ENCODE measurements at regions not wholly inside any gene's neighbourhood (a gene's known extent, or its start where the extent isn't known, plus 50 kb on each side); places are given as distances from the start of the nearest gene placed in this dataset.
"Not testable (repeated sequence)": the region's sequence is repeated elsewhere in the genome, so short reads cannot be mapped to it uniquely, and the experiment has no call there.

DNA sequence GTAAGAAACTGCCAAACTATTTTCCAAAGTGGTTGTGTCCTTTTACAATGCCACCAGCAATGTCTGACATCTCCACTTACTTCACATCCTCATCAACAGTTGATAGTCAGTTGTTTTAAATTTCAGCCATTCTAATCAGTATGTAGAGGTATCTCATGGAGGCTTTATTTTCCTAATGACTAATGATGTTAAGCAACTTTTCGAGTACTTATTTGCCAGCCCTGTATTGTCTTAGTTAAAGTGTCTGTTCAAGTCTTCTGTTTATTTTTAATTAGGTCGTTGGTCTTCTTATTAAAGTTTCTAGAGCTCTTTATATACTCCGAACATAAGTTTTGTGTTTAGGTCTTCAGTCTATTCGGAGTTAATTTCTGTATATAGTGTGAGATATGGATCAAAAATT, 54.9 kb upstream of the NBPF12 start:
- not testable (repeated sequence) for DNase-seq (ENCODE audit: low read depth)

DNA sequence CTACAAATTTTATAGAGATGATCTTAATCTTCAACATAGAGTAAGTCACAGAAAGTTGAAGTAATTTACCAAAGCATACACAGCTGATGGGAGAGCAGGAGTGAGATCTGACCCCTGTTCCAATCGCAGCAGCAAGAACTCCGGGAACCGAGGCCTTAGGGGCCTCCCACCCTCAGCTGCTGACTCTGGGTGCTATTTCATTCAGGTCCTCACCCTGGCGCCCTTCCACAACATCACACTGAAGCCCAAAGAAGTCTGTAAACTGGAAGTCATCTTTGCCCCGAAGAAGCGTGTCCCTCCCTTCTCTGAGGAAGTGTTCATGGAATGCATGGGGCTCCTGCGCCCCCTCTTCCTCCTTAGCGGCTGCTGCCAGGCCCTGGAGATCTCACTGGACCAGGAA, 57.0 kb upstream of the NBPF12 start:
- DNase-seq (ENCODE audit: low read depth), result not testable (repeated sequence)

DNA sequence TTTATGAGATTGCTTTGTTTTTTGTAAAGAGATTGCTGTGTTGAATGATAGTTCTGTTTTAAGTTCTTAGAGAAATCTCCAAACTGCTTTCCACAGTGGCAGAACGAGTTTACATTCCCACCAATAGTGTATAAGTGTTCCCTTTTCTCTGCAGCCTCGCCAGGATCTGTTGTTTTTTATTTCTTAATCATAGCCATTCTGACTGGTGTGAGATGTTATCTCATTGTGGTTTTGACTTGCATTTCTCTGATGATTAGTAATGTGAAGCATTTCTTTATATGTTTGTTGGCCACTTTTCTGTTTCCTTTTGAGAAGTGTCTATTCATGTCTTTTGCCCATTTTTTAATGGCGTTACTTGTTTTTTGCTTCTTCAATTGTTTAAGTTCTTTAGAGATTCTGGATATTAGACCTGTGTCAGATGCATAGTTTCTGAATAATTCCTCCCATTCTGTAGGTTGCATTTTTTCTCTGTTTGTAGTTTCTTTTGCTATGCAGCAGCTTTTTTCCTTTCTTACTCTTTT, 74.3 kb upstream of the NBPF12 start:
- DNase-seq (ENCODE audit: low read depth), result not testable (repeated sequence)

DNA sequence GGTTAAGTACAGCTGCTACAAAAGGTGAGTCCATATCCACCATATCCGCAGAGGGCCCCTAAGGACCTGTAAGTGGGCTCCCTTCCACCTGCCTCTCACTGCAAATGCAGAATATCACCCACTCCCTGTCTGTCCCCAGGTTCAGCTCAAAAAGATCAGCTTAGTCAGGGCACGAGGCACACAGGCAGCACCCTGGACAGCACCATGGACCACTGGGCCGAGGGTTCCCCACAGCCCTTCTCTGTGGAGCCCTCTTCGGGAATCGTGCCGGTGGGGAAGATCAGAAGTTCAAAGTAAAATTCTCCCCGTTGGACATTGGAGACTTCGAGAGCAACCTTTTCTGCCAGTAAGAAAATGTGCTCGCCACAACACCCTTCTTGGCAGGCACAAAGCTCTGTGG, 85.0 kb upstream of the NBPF12 start:
- not testable (repeated sequence) for DNase-seq (ENCODE audit: low read depth)

DNA sequence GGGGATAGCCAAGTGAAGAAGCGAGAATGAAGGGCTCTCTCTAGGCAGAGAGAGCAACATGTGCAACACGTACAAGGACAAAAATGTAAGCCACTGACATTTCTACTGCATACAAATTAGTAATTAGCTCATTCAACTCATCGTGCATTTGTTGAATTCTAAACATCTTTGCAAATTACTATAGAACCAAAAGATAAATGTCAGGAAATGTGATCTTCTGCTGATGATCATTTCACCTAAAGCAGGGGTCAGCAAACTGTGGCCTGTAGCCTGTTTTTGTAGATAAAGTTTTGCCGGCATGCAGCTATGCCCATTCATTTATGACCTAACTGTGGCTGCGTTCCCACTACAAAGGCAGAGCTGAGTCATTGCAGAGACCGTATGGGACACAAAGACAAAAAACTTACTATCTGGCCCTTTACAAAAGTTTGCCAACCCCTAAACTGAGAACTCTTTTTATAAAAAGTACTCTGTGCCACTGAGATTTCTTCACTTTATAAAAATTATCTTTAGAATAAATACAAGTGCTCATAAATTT, 87.7 kb upstream of the NBPF12 start:
- not testable (repeated sequence) for DNase-seq (ENCODE audit: low read depth)

DNA sequence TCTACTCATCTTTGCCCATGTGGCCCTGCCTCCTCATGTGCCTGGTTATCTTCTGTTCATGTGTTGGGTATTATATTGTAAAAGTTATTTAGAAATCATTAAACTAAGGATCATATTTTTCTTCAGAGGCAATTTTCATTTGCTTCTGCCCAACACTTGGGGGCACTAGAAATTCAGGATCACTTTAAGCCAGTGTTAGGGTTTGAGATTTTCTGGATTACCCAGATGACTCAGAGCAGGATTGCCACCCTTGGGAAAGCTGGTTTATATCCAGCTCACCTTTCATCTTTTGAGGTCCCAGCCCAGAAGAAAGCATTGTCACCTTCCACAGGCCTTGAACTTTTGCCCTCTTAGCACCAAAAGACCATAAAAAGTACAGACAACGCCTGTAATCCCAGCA, 99.4 kb upstream of the NBPF12 start:
- DNase-seq (ENCODE audit: low read depth), result not testable (repeated sequence)

DNA sequence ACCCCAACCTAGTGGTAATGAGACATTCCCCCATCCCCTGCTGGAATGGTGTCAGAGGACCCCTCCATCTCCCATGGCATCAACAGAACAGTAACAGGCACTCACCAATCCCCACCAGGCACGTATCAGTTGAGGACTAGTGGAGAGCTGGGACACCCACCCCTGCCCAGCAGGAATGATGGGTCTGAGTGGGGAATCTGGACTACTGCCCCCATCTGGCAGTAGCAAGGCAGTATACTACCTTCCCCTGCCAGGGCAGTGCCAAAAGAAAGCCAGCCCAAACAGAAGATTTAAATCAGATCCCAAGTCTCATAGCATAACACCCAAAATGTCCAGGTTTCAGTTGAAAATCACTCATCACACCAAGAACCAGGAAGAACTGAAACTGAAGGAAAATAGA, 111.2 kb upstream of the NBPF12 start:
- DNase-seq (ENCODE audit: low read depth), result not testable (repeated sequence)

DNA sequence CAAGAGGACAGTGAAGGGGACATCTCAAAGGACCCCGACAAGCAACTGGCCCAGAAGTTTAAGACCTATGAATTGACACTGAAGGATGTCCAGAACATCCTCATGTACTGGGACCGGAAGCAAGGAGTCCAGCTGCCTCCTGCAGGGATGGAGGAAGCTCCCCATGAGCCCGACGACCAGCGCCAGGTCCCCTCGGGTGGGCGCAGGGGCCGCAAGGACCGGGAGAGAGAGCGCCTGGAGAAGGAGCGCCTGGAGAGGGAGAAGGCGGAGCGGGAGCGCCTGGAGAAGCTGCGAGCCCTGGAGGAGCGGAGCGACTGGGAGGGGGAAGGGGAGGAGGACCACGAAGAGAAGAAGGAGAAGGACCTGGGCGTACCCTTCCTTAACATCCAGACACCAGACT, 143.9 kb upstream of the NBPF12 start:
- DNase-seq (ENCODE audit: low read depth), result not testable (repeated sequence)

DNA sequence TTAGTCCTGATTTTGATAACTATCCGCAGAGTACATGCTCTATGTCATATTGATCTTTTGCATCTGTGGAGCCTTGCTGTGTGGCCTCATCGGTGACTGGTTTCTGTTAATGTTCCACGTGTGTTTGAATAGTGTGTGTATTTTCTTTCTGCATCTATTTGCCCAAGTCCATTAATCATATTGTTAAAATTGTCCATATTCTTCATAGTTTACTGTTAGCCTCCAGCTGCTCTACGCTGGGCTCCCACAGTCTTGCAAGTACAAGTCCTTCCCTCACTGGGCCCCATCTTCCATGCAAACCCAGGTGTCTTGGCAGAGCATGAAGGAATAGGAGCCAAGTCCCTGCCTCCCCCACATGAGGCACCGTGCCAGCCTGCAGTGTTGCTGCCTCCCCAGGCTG, 145.4 kb upstream of the NBPF12 start:
- DNase-seq (ENCODE audit: low read depth), result not testable (repeated sequence)

DNA sequence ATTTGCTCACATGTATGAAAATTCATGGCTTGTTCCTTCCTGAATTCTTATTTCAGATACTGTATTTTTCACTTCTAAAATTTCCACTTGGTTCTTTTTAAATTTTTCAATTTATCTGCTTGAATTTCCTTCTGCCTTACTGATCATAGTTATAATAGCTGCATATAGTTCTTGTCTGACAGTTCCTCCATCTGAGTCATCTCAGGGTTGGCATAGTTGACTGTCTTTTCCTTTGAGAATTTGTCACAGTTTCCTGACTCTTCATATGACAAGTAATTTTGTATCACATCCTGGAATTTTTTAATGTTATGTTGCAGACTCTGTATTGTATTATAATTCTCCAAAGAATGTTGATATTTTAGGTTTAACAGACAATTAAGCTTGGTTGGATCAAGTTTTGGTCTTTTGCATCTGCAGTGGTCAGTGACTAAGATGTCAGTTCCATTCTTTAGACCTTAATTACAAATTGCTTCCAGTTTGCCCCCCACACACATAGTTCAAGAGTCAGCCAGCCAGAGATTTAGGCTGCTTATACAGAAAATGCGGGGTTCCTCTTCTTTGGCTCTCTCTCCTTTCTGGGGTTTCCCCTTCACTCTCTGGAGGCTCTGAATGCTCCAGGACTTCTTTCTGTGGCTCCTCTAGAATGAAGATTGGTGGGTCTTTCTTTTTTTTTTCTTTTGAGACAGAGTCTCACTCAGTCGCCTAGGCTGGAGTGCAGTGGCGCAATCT, 153.7 kb upstream of the NBPF12 start:
- not testable (repeated sequence) for DNase-seq (ENCODE audit: low read depth)

DNA sequence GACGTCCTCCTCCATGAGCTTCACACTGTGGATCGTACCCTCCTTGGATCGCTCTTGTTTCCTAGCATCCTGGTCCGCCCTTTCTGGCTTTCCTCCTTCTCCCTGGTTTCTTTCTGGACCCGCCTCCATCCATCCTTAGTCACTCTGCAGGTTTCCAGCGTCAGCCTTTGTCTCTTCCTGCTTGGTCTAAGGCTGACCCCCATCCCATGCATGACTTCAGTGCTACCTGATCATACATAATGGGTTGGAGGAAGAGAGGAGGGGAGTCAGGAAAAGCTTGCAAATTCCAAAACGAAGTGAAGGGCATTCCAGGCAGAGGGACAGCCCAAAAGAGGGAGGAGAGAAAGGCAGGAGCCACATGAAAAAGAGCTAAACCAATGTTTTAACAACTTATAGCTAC, 156.9 kb upstream of the NBPF12 start:
- DNase-seq (ENCODE audit: low read depth), result not testable (repeated sequence)

DNA sequence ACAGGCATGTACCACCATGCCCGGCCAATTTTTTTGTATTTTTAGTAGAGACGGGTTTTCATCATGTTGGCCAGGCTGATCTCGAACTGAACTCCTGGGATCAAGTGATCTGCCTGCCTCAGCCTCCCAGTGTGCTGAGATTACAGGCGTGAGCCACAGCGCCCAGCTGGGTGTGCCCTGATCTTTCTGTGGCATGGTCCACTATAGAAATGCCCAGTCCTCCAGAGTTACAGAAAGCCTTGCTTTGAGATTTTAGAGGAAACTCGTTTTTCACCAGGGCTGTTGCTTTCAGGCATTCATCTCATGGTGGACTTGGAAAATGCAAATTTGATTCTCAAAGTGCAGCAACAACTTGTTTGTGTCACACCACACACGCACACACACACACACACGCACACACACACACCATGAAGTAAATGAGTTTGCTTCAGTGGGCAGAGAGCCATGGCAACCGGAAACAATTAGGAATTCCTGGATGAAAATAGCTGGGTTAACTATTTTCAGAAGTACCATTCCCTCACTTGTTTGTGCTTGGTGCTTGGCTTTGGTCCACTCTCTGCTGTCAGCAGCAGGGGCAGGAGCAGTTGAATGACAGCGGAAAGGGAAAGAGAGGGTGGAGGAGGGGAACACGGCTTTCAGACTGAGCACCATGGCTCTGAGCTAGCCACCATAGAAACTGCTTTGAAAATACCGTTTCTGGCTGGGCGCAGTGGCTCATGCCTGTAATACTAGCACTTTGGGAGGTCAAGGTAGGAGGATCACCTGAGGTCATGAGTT, 160.1 kb upstream of the NBPF12 start:
- DNase-seq (ENCODE audit: low read depth), result not testable (repeated sequence)

DNA sequence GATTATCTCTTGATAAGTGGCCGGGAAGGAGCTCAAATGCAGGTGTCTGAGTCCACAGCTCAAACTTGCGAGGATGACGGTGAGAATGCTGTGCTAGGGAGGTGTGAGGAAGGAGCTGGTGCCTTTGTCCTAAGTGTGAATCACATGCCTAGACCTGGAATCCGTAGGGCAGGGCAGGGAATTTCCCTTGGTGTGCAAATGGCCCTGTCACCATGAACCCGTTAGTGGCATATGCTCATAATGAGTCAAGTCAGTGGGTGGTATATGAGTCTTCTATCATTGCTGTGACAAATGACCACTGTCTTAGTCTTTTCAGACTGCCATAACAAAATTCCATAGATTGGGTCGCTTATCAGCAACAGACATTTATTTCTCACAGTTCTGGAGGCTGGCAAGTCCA, 163.1 kb upstream of the NBPF12 start:
- DNase-seq (ENCODE audit: low read depth), result not testable (repeated sequence)

DNA sequence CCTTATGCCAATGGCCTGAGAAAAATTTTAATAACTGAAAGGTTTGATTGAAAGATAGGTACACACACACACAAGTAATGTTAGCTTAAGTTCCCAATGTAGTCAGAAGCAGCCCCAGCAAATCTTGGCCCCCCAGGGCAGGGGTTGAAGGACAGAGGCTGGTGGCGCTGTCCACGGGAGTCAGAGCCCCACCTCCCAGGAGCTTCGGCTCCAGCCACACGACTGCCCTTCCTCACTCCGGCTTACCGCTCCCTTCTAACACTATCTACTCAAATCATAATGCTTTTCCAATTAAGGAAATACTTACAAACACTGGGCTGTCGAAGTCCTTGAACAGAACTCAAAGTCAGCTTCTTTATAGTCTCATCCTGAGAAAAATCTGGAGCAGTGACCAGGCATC, 163.9 kb upstream of the NBPF12 start:
- not testable (repeated sequence) for DNase-seq (ENCODE audit: low read depth)

DNA sequence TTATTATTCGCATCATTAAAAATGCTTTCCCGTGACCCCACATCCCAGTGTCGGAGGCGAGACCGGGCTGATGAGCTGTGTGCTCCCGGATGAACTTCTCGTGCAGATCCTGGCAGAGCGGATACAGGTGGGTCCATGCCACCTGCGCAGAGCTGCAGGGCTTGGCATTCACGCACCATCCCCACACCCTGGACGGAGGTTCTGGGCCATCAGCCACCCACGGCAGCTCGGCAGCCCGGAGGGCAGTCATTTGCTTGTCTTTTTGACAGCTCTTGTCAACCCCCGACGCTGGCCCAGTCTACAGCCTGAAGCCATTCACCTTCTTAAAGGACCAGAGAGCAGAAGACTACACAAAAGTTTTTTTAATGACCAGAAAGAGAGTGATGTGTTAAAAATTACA, 166.7 kb upstream of the NBPF12 start:
- DNase-seq (ENCODE audit: low read depth), result not testable (repeated sequence)

DNA sequence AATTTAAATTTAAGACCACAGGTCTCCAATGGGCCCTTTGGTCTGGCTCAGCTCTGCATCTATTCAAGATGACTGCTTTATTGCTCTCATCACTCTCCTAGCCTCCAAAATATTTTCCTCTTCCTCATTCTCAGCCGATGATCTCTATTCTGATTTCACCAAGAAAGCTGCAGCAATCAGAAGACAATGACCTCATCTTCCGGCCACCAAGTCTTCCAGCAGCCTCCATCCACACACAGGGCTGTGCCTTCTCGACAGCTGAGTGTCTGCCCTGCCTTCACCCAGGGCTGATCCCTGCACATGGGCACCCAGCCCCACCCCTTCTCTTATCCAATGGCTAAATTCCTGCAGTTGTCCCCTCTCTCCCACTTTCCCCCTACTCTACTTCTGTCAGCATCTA, 167.1 kb upstream of the NBPF12 start:
- not testable (repeated sequence) for DNase-seq (ENCODE audit: low read depth)

DNA sequence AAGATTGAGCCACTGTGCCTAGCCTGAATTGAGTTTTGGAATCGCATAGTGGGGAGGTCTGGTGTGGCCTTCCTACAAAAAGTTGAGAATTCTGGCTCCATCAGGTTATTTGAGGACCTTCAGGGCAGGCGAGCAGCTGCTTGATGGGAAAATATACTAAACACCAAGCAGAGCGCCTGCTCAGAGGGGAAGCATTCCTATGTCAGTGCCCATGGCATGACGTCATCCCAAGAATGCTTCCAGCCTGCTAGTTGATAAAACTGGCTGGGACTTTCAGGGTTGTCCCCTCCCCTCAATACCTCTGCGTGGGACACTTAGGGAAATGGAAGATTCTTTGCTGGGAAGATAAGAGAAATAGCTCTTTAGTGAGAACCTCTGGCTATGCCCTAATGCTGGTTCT, 174.9 kb upstream of the NBPF12 start:
- not testable (repeated sequence) for DNase-seq (ENCODE audit: low read depth)

DNA sequence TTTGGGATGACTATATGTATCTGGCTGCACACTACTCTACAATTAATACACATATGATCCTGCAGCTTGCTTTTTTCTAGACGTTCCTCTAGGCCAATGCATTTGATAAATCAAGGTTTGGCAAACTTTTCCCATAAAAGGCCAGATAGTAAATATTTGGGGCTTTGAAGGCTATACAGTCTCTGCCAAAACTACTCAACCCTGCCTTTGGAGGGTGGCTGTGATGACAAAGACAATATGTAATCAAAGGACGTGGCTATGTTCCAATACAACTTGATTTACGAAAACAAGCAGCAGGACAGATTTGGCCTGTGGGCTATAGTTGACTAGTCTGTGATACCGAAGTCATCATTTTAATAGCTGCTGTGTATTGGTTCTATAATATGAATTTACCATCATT, 181.3 kb upstream of the NBPF12 start:
- not testable (repeated sequence) for DNase-seq (ENCODE audit: low read depth)

DNA sequence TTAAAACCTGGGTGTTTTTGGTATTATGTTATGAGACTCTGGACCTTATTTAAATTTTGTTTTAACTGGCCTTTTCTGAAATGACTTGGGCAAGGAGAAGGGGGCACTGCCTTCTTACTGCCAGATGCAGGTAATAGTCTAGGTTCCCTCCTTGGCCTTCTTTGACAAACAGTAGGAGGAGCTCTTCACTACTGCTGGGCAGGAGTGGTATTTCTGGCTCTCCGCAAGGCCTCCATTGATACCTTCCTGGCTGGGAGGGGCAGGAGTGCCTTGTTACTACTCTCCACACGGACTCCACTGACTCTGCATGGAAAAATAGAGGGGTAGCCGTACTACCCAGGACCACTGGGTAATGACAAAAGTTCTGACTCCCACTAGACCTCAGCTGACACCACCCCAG, 189.4 kb upstream of the NBPF12 start:
- DNase-seq (ENCODE audit: low read depth), result not testable (repeated sequence)

DNA sequence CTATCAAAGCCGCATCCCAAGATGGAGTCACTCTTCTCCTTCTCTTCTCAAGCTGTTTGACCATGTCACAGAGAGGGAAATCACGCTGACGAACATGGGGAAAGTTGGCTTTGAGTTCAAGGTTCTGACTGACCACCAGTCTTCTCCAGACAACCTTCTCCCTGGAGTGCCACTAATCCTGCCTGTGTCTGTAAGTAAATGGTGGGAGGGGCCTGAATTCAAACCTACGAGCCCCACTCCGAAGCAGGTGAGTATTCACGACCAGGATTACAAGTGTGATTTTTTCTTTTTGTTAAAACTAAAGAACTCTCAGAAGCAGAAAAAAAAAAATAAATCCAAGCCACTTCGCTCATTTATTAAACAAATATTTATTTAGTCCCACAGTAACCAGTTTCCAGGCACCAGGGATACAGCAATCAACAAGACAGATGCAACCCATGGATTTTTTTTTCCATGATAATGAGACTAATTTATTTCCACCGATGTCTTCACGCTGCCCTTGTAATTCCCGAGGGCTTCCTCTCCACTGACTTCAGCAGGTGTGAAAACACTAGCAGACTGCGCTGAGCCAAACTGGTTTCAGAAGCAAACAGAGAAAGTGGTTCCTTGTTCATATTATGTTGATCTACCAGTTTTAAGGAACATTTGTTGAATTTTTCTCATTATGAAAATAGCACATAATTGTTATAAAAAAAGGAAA, 206.0 kb upstream of the NBPF12 start:
- not testable (repeated sequence) for DNase-seq (ENCODE audit: low read depth)

DNA sequence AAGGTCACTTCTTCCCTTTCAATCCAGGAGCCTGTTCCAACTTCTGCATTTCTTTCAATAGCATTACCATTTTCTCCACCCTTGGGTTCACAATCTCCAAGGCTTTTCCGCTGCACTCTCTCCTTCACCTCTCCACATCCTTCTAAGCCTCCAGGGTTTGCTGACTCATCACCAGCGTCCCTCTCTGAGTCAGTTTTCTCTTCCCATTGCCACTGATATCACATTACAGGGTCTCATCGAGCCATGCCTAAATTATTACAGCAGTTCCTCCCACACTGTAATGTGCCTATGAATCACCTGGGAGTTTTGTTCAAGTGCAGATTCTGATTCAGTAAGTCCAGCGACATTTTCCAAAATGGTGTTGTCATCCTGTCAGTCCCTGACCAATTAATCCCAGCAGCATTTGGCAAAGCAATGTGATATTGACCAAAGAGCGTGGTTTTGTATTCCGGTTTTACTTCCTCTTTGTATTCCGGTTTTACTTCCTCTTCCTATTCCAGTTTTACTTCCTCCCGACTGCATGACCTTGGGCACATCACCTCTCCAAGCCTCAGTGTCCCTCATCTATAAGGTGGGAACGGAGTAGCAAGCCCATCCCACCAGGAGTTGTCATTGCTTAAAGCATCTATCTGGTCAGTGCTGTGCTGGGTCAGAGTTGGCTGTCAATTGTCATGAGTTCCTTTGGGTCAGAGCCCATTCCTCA, 208.3 kb upstream of the NBPF12 start:
- DNase-seq (ENCODE audit: low read depth), result not testable (repeated sequence)

DNA sequence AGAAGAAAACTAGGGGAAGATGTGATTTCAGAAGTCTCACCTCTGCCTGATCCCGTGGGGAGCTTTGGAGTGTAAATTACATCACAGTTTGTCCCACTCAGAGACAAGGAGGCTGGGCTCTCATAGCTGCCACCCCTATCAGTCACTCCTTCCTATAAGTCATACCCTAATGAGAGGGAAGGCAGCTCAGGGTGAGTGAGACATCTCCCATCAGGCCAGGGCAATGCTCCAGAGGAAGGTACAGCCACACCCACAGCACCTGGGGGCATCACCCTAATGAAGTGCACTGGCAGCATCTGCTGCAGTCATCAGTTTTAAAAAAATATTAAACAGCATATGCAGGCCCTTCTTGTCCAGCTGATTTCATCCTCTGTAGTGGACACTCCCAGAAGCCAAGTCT, 223.1 kb upstream of the NBPF12 start:
- DNase-seq (ENCODE audit: low read depth), result not testable (repeated sequence)
